DND-41 (cell line): ENCODE measurements at regions not wholly inside any gene's neighbourhood (a gene's known extent, or its start where the extent isn't known, plus 50 kb on each side); places are given as distances from the start of the nearest gene placed in this dataset.

Source experiments
- EZH2 ChIP-seq: IDR thresholded peaks from 3 replicates; pipeline ENCODE4 v1.6.1; 2012; ENCODE audit warnings: borderline replicate concordance, low read depth, mild to moderate bottlenecking, moderate library complexity, low read length, inconsistent platforms; ENCODE audit not compliant: severe bottlenecking
- TF ChIP-seq, protein P1 (sequence below): IDR thresholded peaks from 2 replicates; pipeline ENCODE4 v1.5.1; 2012; ENCODE audit warnings: borderline replicate concordance, low read length, moderate library complexity, mild to moderate bottlenecking; ENCODE audit not compliant: poor library complexity, severe bottlenecking; ENCODE audit errors: extremely low read depth

DNA sequence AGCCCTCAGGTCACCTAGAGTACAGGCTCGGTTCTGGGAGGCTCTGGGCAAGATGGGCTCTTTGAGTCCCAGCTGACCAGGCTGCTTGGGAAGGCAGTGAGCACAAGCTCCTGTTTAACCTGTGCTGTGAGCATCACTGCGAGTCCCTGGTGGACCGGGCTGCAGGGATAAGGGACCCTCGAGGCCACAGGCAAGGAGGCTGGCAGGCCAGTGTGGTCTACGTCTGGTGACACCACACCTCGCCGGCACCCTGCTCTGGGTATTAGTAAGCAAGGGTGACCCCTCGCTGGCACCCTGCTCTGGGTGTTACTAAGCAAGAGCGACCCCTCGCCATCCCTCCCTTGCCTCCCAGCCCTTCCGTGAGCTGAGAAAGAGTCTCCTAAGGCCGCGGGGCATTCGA, 125.9 kb upstream of the FOXD4L5 start:
- TF ChIP-seq, protein P1, sequence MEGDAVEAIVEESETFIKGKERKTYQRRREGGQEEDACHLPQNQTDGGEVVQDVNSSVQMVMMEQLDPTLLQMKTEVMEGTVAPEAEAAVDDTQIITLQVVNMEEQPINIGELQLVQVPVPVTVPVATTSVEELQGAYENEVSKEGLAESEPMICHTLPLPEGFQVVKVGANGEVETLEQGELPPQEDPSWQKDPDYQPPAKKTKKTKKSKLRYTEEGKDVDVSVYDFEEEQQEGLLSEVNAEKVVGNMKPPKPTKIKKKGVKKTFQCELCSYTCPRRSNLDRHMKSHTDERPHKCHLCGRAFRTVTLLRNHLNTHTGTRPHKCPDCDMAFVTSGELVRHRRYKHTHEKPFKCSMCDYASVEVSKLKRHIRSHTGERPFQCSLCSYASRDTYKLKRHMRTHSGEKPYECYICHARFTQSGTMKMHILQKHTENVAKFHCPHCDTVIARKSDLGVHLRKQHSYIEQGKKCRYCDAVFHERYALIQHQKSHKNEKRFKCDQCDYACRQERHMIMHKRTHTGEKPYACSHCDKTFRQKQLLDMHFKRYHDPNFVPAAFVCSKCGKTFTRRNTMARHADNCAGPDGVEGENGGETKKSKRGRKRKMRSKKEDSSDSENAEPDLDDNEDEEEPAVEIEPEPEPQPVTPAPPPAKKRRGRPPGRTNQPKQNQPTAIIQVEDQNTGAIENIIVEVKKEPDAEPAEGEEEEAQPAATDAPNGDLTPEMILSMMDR: no peak
- TF ChIP-seq EZH2: no peak
